ENCODE measurements at regions not wholly inside any gene's neighbourhood (a gene's known extent, or its start where the extent isn't known, plus 50 kb on each side); places are given as distances from the start of the nearest gene placed in this dataset.

- Histone ChIP-seq H2AK9ac (replicated peaks; ENCODE audit: low read depth, low read length, poor library complexity) (no peak overlapping the region), H3K9me1 (ENCODE audit: insufficient read depth, low read length) (no peaks in the 10 kb centered on the region), H3K4ac (ENCODE audit: low read depth, low read length) (no peak overlapping the region), H3K4me1 (ENCODE audit: control insufficient read depth, insufficient read depth, low read length) (peaks cover 6% of the 10 kb centered on the region), H4K91ac (ENCODE audit: insufficient read depth, low read depth, low read length) (no peak overlapping the region), H3K14ac (replicated peaks; ENCODE audit: low read depth, low read length) (no peak overlapping the region), H2BK15ac (ENCODE audit: low read depth, low read length) (no peak overlapping the region; the same call in 2 of the 3 replicates), H3K36me3 (ENCODE audit: control insufficient read depth, insufficient read depth, low read length) (no peaks in the 10 kb centered on the region), H3K4me2 (ENCODE audit: low read depth, low read length) (no peak overlapping the region), H2AK5ac (ENCODE audit: low read depth, low read length) (no peak overlapping the region), H2BK20ac (ENCODE audit: low read depth, low read length) (no peak overlapping the region), H4K20me1 (ENCODE audit: insufficient read depth, low read length) (no peaks in the 10 kb centered on the region), H3K18ac (ENCODE audit: low read depth, low read length) (no peak overlapping the region), H2BK5ac (ENCODE audit: low read depth, low read length, poor library complexity, severe bottlenecking) (no peak overlapping the region), H3K27ac (ENCODE audit: insufficient read depth, low read length) (no peak overlapping the region), H3K23ac (ENCODE audit: low read depth, low read length) (no peak overlapping the region), H3K56ac (ENCODE audit: extremely low read depth, insufficient read depth, low read length) (no peak overlapping the region), H4K5ac (ENCODE audit: low read depth, low read length) (no peak overlapping the region), H3K4me3 (ENCODE audit: insufficient read depth, low read depth, low read length) (no peak overlapping the region), H3K9ac (ENCODE audit: low read depth, low read length) (no peak overlapping the region), H2BK120ac (ENCODE audit: low read depth, low read length) (no peak overlapping the region), H4K8ac (ENCODE audit: low read depth in 2 of 2, low read length in 2 of 2) (no peak overlapping the region), H3K79me1 (ENCODE audit: low read depth in 1 of 2, low read length in 2 of 2) (no peaks in the 10 kb centered on the region), H3K9me3 (ENCODE audit: control insufficient read depth, insufficient read depth, low read length) (0 out of 2 replicates have a peak, but pooled peaks cover 1% of the 10 kb centered on the region), H3K27me3 (ENCODE audit: control insufficient read depth, insufficient read depth, low read length) (no peaks in the 10 kb centered on the region), H2AFZ (replicated peaks; ENCODE audit: low read length, poor library complexity) (no peak overlapping the region)
- CTCF ChIA-PET: no interaction called here
- BruUV-seq (replicated peaks): no TSS peak
- intact Hi-C loops (cut with micrococcal nuclease) (loop anchor here (10.0 kb wide), 1 partner anchor 236 kb away; no protein-coding TSS in a partner anchor), in situ Hi-C loops (cut with MboI; ENCODE audit: low sequenced_read_pairs) (no loop called here), dilution Hi-C loops (cut with HindIII; ENCODE audit: low sequenced_read_pairs, unreplicated experiment) (no loop called here)
- DNase-seq (peak; percentile 1), ATAC-seq (ENCODE audit: low read depth) (peak; percentile 21; the same call in 1 of the 2 replicates)
- TF ChIP-seq CEBPB (IDR thresholded peaks at IDR 0.05; ENCODE audit: low read depth, low read length): no peak
- no peak for TF ChIP-seq RCOR1 (IDR thresholded peaks at IDR 0.05; ENCODE audit: insufficient replicate concordance, low read length)
- no peak for TF ChIP-seq BHLHE40 (IDR thresholded peaks at IDR 0.05; ENCODE audit: low read depth, low read length)
- no peak for TF ChIP-seq ELK1 (IDR thresholded peaks at IDR 0.05; ENCODE audit: borderline replicate concordance, low read depth, low read length)
- TF ChIP-seq CTCF (conservative IDR thresholded peaks at IDR 0.05; ENCODE audit: low read depth, low read length): no peak
- TF ChIP-seq MAZ (IDR thresholded peaks at IDR 0.05; ENCODE audit: borderline replicate concordance, low read depth, low read length): no peak
- TF ChIP-seq CHD1 (IDR thresholded peaks at IDR 0.05; ENCODE audit: low read depth, low read length): no peak
- no peak for TF ChIP-seq NFE2L2 (IDR thresholded peaks at IDR 0.05; ENCODE audit: low read depth, low read length)
- no peak for TF ChIP-seq FOS (IDR thresholded peaks at IDR 0.05; ENCODE audit: low read depth, low read length)
- TF ChIP-seq USF2 (IDR thresholded peaks at IDR 0.05; ENCODE audit: low read depth, low read length): no peak
- TF ChIP-seq SMC3 (IDR thresholded peaks at IDR 0.05; ENCODE audit: low read depth, low read length): no peak
- TF ChIP-seq RAD21 (IDR thresholded peaks at IDR 0.05; ENCODE audit: low read length): no peak
- TF ChIP-seq POLR2A (IDR thresholded peaks at IDR 0.05; ENCODE audit: low read depth, low read length): no peak
- TF ChIP-seq RFX5 (IDR thresholded peaks at IDR 0.05; ENCODE audit: low read depth, low read length): no peak
- no peak for TF ChIP-seq MXI1 (IDR thresholded peaks at IDR 0.05; ENCODE audit: borderline replicate concordance, low read depth, low read length)
- no peak for TF ChIP-seq MAFK (IDR thresholded peaks at IDR 0.05; ENCODE audit: low read depth, low read length)
- WGBS, 2 experiments (ENCODE audit: extremely low coverage in 2 of 2, insufficient read length in 1 of 2): no CpG with 5 or more reads among the region's 5 CpGs
- POLR2A ChIA-PET (ENCODE audit: unreplicated experiment): no interaction called here
Observed at GRCh38 chr11:101721270-101721669, 137.5 kb upstream of the TRPC6 start.

All from IMR-90 (cell line).